H1 (cell line): ENCODE measurements at regions not wholly inside any gene's neighbourhood (a gene's known extent, or its start where the extent isn't known, plus 50 kb on each side); places are given as distances from the start of the nearest gene placed in this dataset.
"Not testable (repeated sequence)": the region's sequence is repeated elsewhere in the genome, so short reads cannot be mapped to it uniquely, and the experiment has no call there.

Experiments
- CTCF ChIA-PET: fragments of 300-600 bp; sonication (Branson Sonifier 250); formaldehyde crosslinking; loops from one replicate; lab custom pipeline; 2021; ENCODE audit not compliant: partially characterized antibody; lab: Charles Lee
- POLR2A ChIA-PET: fragments of 300-600 bp; sonication (Branson Sonifier 250); formaldehyde crosslinking; loops from one replicate; lab custom pipeline; 2021; ENCODE audit warnings: inconsistent platforms; ENCODE audit not compliant: partially characterized antibody; lab: Charles Lee
- DNase-seq, 2 experiments: peaks; one replicate each; pipeline versions ENCODE4 v3.0.0 to v3.0.0-alpha.2; 2010 to 2022; ENCODE audit warnings: low spot score in 2 of 2, low read depth in 1 of 2, mixed read lengths in 1 of 2
- FAIRE-seq: peaks from 2 replicates; lab custom pipeline; 2011; peaks lifted over from hg19 to GRCh38; lab: Jason Lieb, UNC
- H2AFZ ChIP-seq: 2 replicates; pipeline ENCODE4 v1.8.1; 2012; ENCODE audit warnings: low read length, inconsistent platforms
- H2AK5ac ChIP-seq: 2 replicates; pipeline ENCODE4 v1.6.1; 2013; ENCODE audit warnings: low read depth, low read length
- H2BK120ac ChIP-seq: replicated peaks from 2 replicates; pipeline ENCODE3; 2013; ENCODE audit warnings: low read depth, low read length, inconsistent platforms
- H2BK12ac ChIP-seq: 2 replicates; pipeline ENCODE4 v1.6.1; 2013; ENCODE audit warnings: low read depth, low read length
- H2BK15ac ChIP-seq: 2 replicates; pipeline ENCODE4 v1.6.1; 2013; ENCODE audit warnings: low read length
- H2BK20ac ChIP-seq: 2 replicates; pipeline ENCODE4 v1.6.1; 2013; ENCODE audit warnings: low read length
- H2BK5ac ChIP-seq: 2 replicates; pipeline ENCODE4 v1.6.1; 2013; ENCODE audit warnings: low read depth, low read length
- H3K14ac ChIP-seq: 2 replicates; pipeline ENCODE4 v1.6.1; 2013; ENCODE audit warnings: inconsistent platforms; ENCODE audit not compliant: insufficient read length
- H3K18ac ChIP-seq: 2 replicates; pipeline ENCODE4 v1.6.1; 2013; ENCODE audit warnings: low read length; ENCODE audit errors: extremely low read depth
- H3K23ac ChIP-seq: 2 replicates; pipeline ENCODE4 v1.6.1; 2013; ENCODE audit warnings: inconsistent platforms; ENCODE audit not compliant: insufficient read length
- H3K23me2 ChIP-seq: 2 replicates; pipeline ENCODE4 v1.6.1; 2013; ENCODE audit warnings: low read depth, low read length
- H3K27ac ChIP-seq: 2 replicates; pipeline ENCODE4 v1.6.1; 2011; ENCODE audit warnings: low read depth, low read length, inconsistent platforms
- H3K27me3 ChIP-seq, 4 experiments: replicated peaks in 1 of 4; 1 replicate in 1 of 4; 2 replicates in 3 of 4; pipeline versions ENCODE4 v1.6.1 to v1.8.1; 2011 to 2013; ENCODE audit warnings: low read length in 3 of 4, mild to moderate bottlenecking in 3 of 4, inconsistent platforms in 2 of 4, mixed read lengths in 2 of 4, moderate library complexity in 1 of 4; ENCODE audit not compliant: control insufficient read depth in 3 of 4, insufficient read depth in 3 of 4; ENCODE audit errors: extremely low read depth in 1 of 4
- H3K36me3 ChIP-seq, 4 experiments: 2 replicates each; pipeline versions ENCODE4 v1.6.1 to v1.8.1; 2011 to 2013; ENCODE audit warnings: mild to moderate bottlenecking in 4 of 4, low read length in 3 of 4, moderate library complexity in 2 of 4, control low read depth in 1 of 4, inconsistent platforms in 1 of 4; ENCODE audit not compliant: insufficient read depth in 4 of 4, control insufficient read depth in 2 of 4
- H3K4ac ChIP-seq: replicated peaks from 2 replicates; pipeline ENCODE3; 2013; ENCODE audit warnings: low read length, low read depth, mixed read lengths, inconsistent platforms; ENCODE audit not compliant: insufficient read length
- H3K4me1 ChIP-seq, 4 experiments: replicated peaks in 1 of 4; 1 replicate in 1 of 4; 2 replicates in 3 of 4; pipeline versions ENCODE4 v1.6.1 to v1.8.1; 2011 to 2013; ENCODE audit warnings: low read length in 3 of 4, inconsistent platforms in 2 of 4, mixed read lengths in 1 of 4; ENCODE audit not compliant: insufficient read depth in 4 of 4, control insufficient read depth in 3 of 4
- H3K4me2 ChIP-seq, 2 experiments: 2 replicates each; pipeline versions ENCODE4 v1.6.1 to v1.8.1; 2011 to 2013; ENCODE audit warnings: low read depth in 2 of 2, low read length in 2 of 2, control low read depth in 1 of 2, inconsistent platforms in 1 of 2, mild to moderate bottlenecking in 1 of 2; ENCODE audit not compliant: insufficient read depth in 1 of 2
- H3K4me3 ChIP-seq, 4 experiments: fragments of 200-600, 300-600 bp in 1 of 4; sonication (generic), shearing (Covaris generic), sonication (Bioruptor Twin) in 1 of 4; 2 replicates each; pipeline versions ENCODE4 v1.5.1 to v1.8.1; 2011 to 2016; ENCODE audit warnings: low read length in 4 of 4, low read depth in 3 of 4, control low read depth in 2 of 4, inconsistent platforms in 2 of 4, mild to moderate bottlenecking in 2 of 4, mixed read lengths in 1 of 4, moderate library complexity in 1 of 4; ENCODE audit not compliant: insufficient read depth in 2 of 4; ENCODE audit errors: extremely low read depth in 1 of 4
- H3K56ac ChIP-seq: replicated peaks from 2 replicates; pipeline ENCODE3; 2013; ENCODE audit warnings: low read depth, mild to moderate bottlenecking, mixed read lengths, low read length, inconsistent platforms; ENCODE audit not compliant: insufficient read length
- H3K79me1 ChIP-seq: 2 replicates; pipeline ENCODE4 v1.6.1; 2013; ENCODE audit warnings: low read depth, low read length, control low read depth
- H3K79me2 ChIP-seq, 2 experiments: 2 replicates each; pipeline versions ENCODE4 v1.6.1 to v1.8.1; 2012 to 2013; ENCODE audit warnings: low read length in 2 of 2, mild to moderate bottlenecking in 2 of 2, inconsistent platforms in 1 of 2; ENCODE audit not compliant: insufficient read depth in 2 of 2, control insufficient read depth in 1 of 2
- H3K9ac ChIP-seq, 4 experiments: replicated peaks in 1 of 4; 1 replicate in 1 of 4; 2 replicates in 3 of 4; pipeline versions ENCODE4 v1.6.1 to v1.8.1; 2011 to 2013; ENCODE audit warnings: low read depth in 3 of 4, low read length in 3 of 4, control low read depth in 2 of 4, mild to moderate bottlenecking in 2 of 4, moderate library complexity in 2 of 4, inconsistent platforms in 1 of 4; ENCODE audit errors: extremely low read depth in 1 of 4
- H3K9me3 ChIP-seq, 2 experiments: 2 replicates each; pipeline versions ENCODE4 v1.6.1 to v1.8.1; 2012 to 2013; ENCODE audit warnings: mild to moderate bottlenecking in 2 of 2, moderate library complexity in 2 of 2, control low read depth in 1 of 2, inconsistent platforms in 1 of 2, low read depth in 1 of 2, low read length in 1 of 2, mixed read lengths in 1 of 2; ENCODE audit not compliant: insufficient read depth in 2 of 2
- H4K20me1 ChIP-seq, 2 experiments: replicated peaks in 1 of 2; 2 replicates each; pipeline versions ENCODE3 to v1.8.1; 2011 to 2013; ENCODE audit warnings: inconsistent platforms in 2 of 2, low read length in 2 of 2, mild to moderate bottlenecking in 1 of 2; ENCODE audit not compliant: insufficient read depth in 2 of 2, control insufficient read depth in 1 of 2
- H4K5ac ChIP-seq: 2 replicates; pipeline ENCODE4 v1.6.1; 2013; ENCODE audit warnings: low read length, low read depth, mixed read lengths, inconsistent platforms; ENCODE audit not compliant: insufficient read length
- H4K8ac ChIP-seq: 2 replicates; pipeline ENCODE4 v1.8.0; 2013; ENCODE audit warnings: mild to moderate bottlenecking, moderate library complexity, low read length, inconsistent platforms; ENCODE audit not compliant: insufficient read depth; ENCODE audit errors: extremely low read depth
- H4K91ac ChIP-seq: replicated peaks from 2 replicates; pipeline ENCODE3; 2013; ENCODE audit warnings: low read length, mixed read lengths, inconsistent platforms; ENCODE audit not compliant: insufficient read length
- WGBS, 2 experiments: shearing (Covaris generic) in 1 of 2; methylation state at CpG; one replicate each; pipeline versions ENCODE4 v1.1.6 to v1.1.7; 2013 to 2015; ENCODE audit warnings: low lambda C conversion rate in 2 of 2, mixed read lengths in 2 of 2, inconsistent platforms in 1 of 2, low coverage in 1 of 2, missing lambda C conversion rate in 1 of 2; ENCODE audit not compliant: insufficient replicate concordance in 2 of 2, insufficient coverage in 1 of 2, insufficient read length in 1 of 2; ENCODE audit errors: extremely low coverage in 1 of 2, missing lambda C conversion rate in 1 of 2; 5-methylcytosine and 5-hydroxymethylcytosine counted together

GRCh38 chr5:105036814-105037213, 1474.2 kb upstream of the NUDT12 start:
- H2AFZ ChIP-seq, H4K91ac ChIP-seq, H3K27me3 ChIP-seq, H2BK15ac ChIP-seq, H3K23ac ChIP-seq, H2BK12ac ChIP-seq, H3K36me3 ChIP-seq, H3K79me1 ChIP-seq, H3K23me2 ChIP-seq, H3K4me2 ChIP-seq, H3K9me3 ChIP-seq, DNase-seq, POLR2A ChIA-PET, H3K56ac ChIP-seq, H3K27ac ChIP-seq, H3K4me1 ChIP-seq, H3K4ac ChIP-seq, H3K9ac ChIP-seq, H3K4me3 ChIP-seq, H2BK120ac ChIP-seq, H4K20me1 ChIP-seq, H2BK20ac ChIP-seq, H4K8ac ChIP-seq, H2AK5ac ChIP-seq, H3K18ac ChIP-seq, H4K5ac ChIP-seq, CTCF ChIA-PET, FAIRE-seq, H2BK5ac ChIP-seq, H3K14ac ChIP-seq, H3K79me2 ChIP-seq: not testable (repeated sequence)
- 97% methylated on average over 3 of the region's 3 CpGs; no CpG with 5 or more reads in 1 of the 2 experiments for WGBS, 2 experiments
